K562 (cell line): ENCODE measurements at regions not wholly inside any gene's neighbourhood (a gene's known extent, or its start where the extent isn't known, plus 50 kb on each side); places are given as distances from the start of the nearest gene placed in this dataset.

ENCODE experiments used
- ATAC-seq: fragments of 200-7000 bp; cut with Tn5 transposase; 3 replicates; pipeline ENCODE4 v1.9.1; 2020; ENCODE audit warnings: moderate library complexity
- BruUV-seq: library from RNA; stranded (reverse); fragments of 400-500 nt; replicated peaks from 2 replicates; lab custom pipeline; 2021; lab: Mats Ljungman, UMichigan
- CTCF ChIA-PET: fragments of 300-600 bp; formaldehyde crosslinking; extraction: SDS; loops from one replicate; lab custom pipeline; 2021; ENCODE audit warnings: low intra/inter-chr PET ratio; lab: Yijun Ruan, JAX
- POLR2A ChIA-PET: fragments of 300-600, 350-650 bp; sonication (Branson Sonifier 250); formaldehyde crosslinking; extraction: SDS; loops from one replicate; lab custom pipeline; 2021; ENCODE audit warnings: antibody characterized with exemption, inconsistent platforms; lab: Yijun Ruan, JAX
- DNase-seq, 4 experiments: peaks; one replicate each; pipeline versions ENCODE4 v3.0.0 to v3.0.0-alpha.2; 2011 to 2018; ENCODE audit warnings: low spot score in 3 of 4, mixed read lengths in 3 of 4; ENCODE audit errors: extremely low read depth in 1 of 4
- FAIRE-seq: peaks from 2 replicates; lab custom pipeline; 2011; peaks lifted over from hg19 to GRCh38; lab: Jason Lieb, UNC
- H2AFZ ChIP-seq: 2 replicates; pipeline ENCODE4 v1.6.0; 2011; ENCODE audit warnings: low read depth, low read length, control low read depth, inconsistent platforms
- H3K27ac ChIP-seq: fragments of 200-600 bp; 3 replicates; pipeline ENCODE4 v1.8.0; 2011; ENCODE audit warnings: low read depth, mild to moderate bottlenecking, control low read depth, inconsistent platforms, low read length, moderate library complexity, mixed read lengths; ENCODE audit errors: extremely low read depth
- H3K27me3 ChIP-seq, 2 experiments: fragments of 300-600 bp in 1 of 2; 2 replicates in 1 of 2; 3 replicates in 1 of 2; pipeline versions ENCODE4 v1.6.0 to v1.8.0; 2011; ENCODE audit warnings: inconsistent platforms in 2 of 2, low read length in 2 of 2, mild to moderate bottlenecking in 1 of 2, mixed read lengths in 1 of 2, moderate library complexity in 1 of 2; ENCODE audit not compliant: control insufficient read depth in 2 of 2, insufficient read depth in 2 of 2
- H3K36me3 ChIP-seq: fragments of 300-600 bp; 3 replicates; pipeline ENCODE4 v1.8.0; 2011; ENCODE audit warnings: mild to moderate bottlenecking, low read length, inconsistent platforms; ENCODE audit not compliant: control insufficient read depth, insufficient read depth
- H3K4me1 ChIP-seq, 2 experiments: fragments of 200-600 bp in 1 of 2; replicated peaks in 1 of 2; 2 replicates in 1 of 2; 3 replicates in 1 of 2; pipeline versions ENCODE4 v1.5.1 to v1.8.0; 2011; ENCODE audit warnings: inconsistent platforms in 2 of 2, low read length in 2 of 2, mild to moderate bottlenecking in 1 of 2, mixed read lengths in 1 of 2, moderate library complexity in 1 of 2; ENCODE audit not compliant: control insufficient read depth in 2 of 2, insufficient read depth in 2 of 2
- H3K4me2 ChIP-seq: 2 replicates; pipeline ENCODE4 v1.6.1; 2011; ENCODE audit warnings: low read length, control low read depth, inconsistent platforms, mixed read lengths; ENCODE audit not compliant: insufficient read depth
- H3K4me3 ChIP-seq: fragments of 200-600 bp; sonication (generic), shearing (Covaris generic); 2 replicates; pipeline ENCODE4 v1.5.1; 2016; ENCODE audit warnings: control low read depth, inconsistent platforms
- H3K79me2 ChIP-seq: fragments of 200-600 bp; 3 replicates; pipeline ENCODE4 v1.8.0; 2011; ENCODE audit warnings: low read length, inconsistent platforms; ENCODE audit not compliant: control insufficient read depth, insufficient read depth
- H3K9ac ChIP-seq, 2 experiments: 2 replicates each; pipeline versions ENCODE4 v1.6.0 to v1.6.1; 2011; ENCODE audit warnings: low read depth in 2 of 2, low read length in 2 of 2, control low read depth in 1 of 2, inconsistent platforms in 1 of 2, mild to moderate bottlenecking in 1 of 2, mixed read lengths in 1 of 2; ENCODE audit not compliant: insufficient read depth in 1 of 2
- H3K9me1 ChIP-seq: one replicate; pipeline ENCODE4 v1.6.0; 2011; ENCODE audit warnings: inconsistent platforms, mild to moderate bottlenecking, low read length, moderate library complexity; ENCODE audit not compliant: control insufficient read depth, insufficient read depth
- H3K9me3 ChIP-seq: replicated peaks from 2 replicates; pipeline ENCODE4 v1.5.1; 2011; ENCODE audit warnings: low read depth, low read length, inconsistent platforms; ENCODE audit not compliant: control insufficient read depth, insufficient read depth
- H4K20me1 ChIP-seq: replicated peaks from 2 replicates; pipeline ENCODE4 v1.6.1; 2011; ENCODE audit warnings: low read length, inconsistent platforms, mixed read lengths; ENCODE audit not compliant: control insufficient read depth, insufficient read depth
- CBFA2T2 ChIP-seq: fragments of 450-650 bp; conservative IDR thresholded peaks from 2 replicates; pipeline ENCODE4 v1.6.1; 2017; ENCODE audit warnings: mild to moderate bottlenecking
- CGGBP1 ChIP-seq: fragments of 250-450 bp; sonication (Bioruptor Pico); IDR thresholded peaks from 2 replicates; pipeline ENCODE4 v1.9.0; 2021; ENCODE audit warnings: mild to moderate bottlenecking
- MAX ChIP-seq: sonication (generic); formaldehyde crosslinking; IDR thresholded peaks from 2 replicates; pipeline ENCODE4 v1.9.0; 2022; ENCODE audit warnings: mild to moderate bottlenecking, missing genetic modification reagents
- NFRKB ChIP-seq: fragments of 450-650 bp; IDR thresholded peaks from 2 replicates; pipeline ENCODE4 v1.6.1; 2016; ENCODE audit warnings: low read depth
- PRDM10 ChIP-seq: fragments of 450-650 bp; IDR thresholded peaks from 2 replicates; pipeline ENCODE4 v1.6.1; 2018; ENCODE audit not compliant: partially characterized antibody
- PRMT5 ChIP-seq: sonication (generic); formaldehyde crosslinking; IDR thresholded peaks from 2 replicates; pipeline ENCODE4 v1.5.0; 2020; ENCODE audit warnings: missing genetic modification reagents
- RERE ChIP-seq: sonication (generic); formaldehyde crosslinking; IDR thresholded peaks from 2 replicates; pipeline ENCODE4 v1.8.0; 2023; ENCODE audit warnings: missing genetic modification reagents, mild to moderate bottlenecking, borderline replicate concordance
- RUNX1 ChIP-seq: sonication (generic); IDR thresholded peaks from 2 replicates; pipeline ENCODE4 v1.6.1; 2016; ENCODE audit warnings: antibody characterized with exemption, low read depth
- SMARCA5 ChIP-seq: fragments of 450-650 bp; IDR thresholded peaks from 2 replicates; pipeline ENCODE4 v1.6.1; 2016
- TRIM28 ChIP-seq: fragments of 450-650 bp; IDR thresholded peaks from 2 replicates; pipeline ENCODE4 v1.6.1; 2017
- ZNF583 ChIP-seq: fragments of 250-450 bp; sonication (Bioruptor Pico); IDR thresholded peaks from 2 replicates; pipeline ENCODE4 v1.4.0; 2020
- WGBS: fragments of 100-300 bp; shearing (Covaris generic); methylation state at CpG from one replicate; pipeline ENCODE4 v1.1.6; 2016; ENCODE audit warnings: low coverage, mixed read lengths; ENCODE audit not compliant: insufficient coverage; ENCODE audit errors: missing lambda C conversion rate; 5-methylcytosine and 5-hydroxymethylcytosine counted together
- in situ Hi-C: fragments of 300-500 bp; cut with MboI; formaldehyde crosslinking; loops from 4 replicates; pipeline ENCODE4 v1.15.0; 2018; ENCODE audit warnings: inconsistent platforms, mixed read lengths
- intact Hi-C: fragments of 100-400 bp; cut with micrococcal nuclease; formaldehyde crosslinking; loops from 2 replicates; pipeline ENCODE4 v1.14.2; 2022

- TF ChIP-seq RERE, result no peak
- no peak for TF ChIP-seq TRIM28
- TF ChIP-seq, all 486 proteins: peak for 0
Measured at GRCh38 chr3:144556392-144556791, 584.8 kb downstream of the DIPK2A start (continued).

- Histone ChIP-seq H3K9me3 (no peaks in the 10 kb centered on the region), H3K4me1 (no peaks in the 10 kb centered on the region), H3K9ac (no peak overlapping the region), H3K27ac (no peak overlapping the region), H3K36me3 (no peaks in the 10 kb centered on the region), H3K4me2 (no peak overlapping the region), H3K9me1 (no peaks in the 10 kb centered on the region), H3K27me3 (no peaks in the 10 kb centered on the region), H2AFZ (no peak overlapping the region), H3K4me3 (no peak overlapping the region), H4K20me1 (no peaks in the 10 kb centered on the region), H3K79me2 (no peaks in the 10 kb centered on the region)
- ChIA-PET POLR2A (no interaction called here), CTCF (no interaction called here)
- intact Hi-C loops (no loop called here), in situ Hi-C loops (no loop called here)
- FAIRE-seq (no peak), DNase-seq (no peak), ATAC-seq (no peak)
- BruUV-seq, result no TSS peak
- WGBS, result 0% methylated on average over 2 of the region's 2 CpGs
- TF ChIP-seq CBFA2T2 (no peak), SMARCA5 (no peak), PRDM10 (no peak), PRMT5 (CRISPR knock-in tag) (no peak), NFRKB (no peak), ZNF583 (CRISPR knock-in tag) (no peak), MAX (CRISPR knock-in tag) (no peak), RUNX1 (no peak), CGGBP1 (CRISPR knock-in tag) (no peak)
Measured at GRCh38 chr3:144557515-144557914, 585.9 kb downstream of the DIPK2A start.
